OCI-LY3 (cell line): ENCODE measurements at regions not wholly inside any gene's neighbourhood (a gene's known extent, or its start where the extent isn't known, plus 50 kb on each side); places are given as distances from the start of the nearest gene placed in this dataset.

ENCODE experiments used
- H2AFZ ChIP-seq: fragments of 200-600, 300-600 bp; shearing (Covaris generic); 2 replicates; pipeline ENCODE4 v1.6.0; 2014; ENCODE audit warnings: antibody characterized with exemption, low read depth, low read length
- H3K27ac ChIP-seq: fragments of 200-600, 300-600 bp; sonication (generic); 2 replicates; pipeline ENCODE4 v1.5.1; 2014; ENCODE audit warnings: mild to moderate bottlenecking, low read length, moderate library complexity, mixed read lengths
- H3K27me3 ChIP-seq: fragments of 200-600, 300-600 bp; sonication (generic); 2 replicates; pipeline ENCODE4 v1.6.1; 2014; ENCODE audit warnings: low read depth, low read length, mixed read lengths
- H3K36me3 ChIP-seq: fragments of 200-600, 300-600 bp; sonication (generic); replicated peaks from 2 replicates; pipeline ENCODE3; 2014; ENCODE audit warnings: low read depth, low read length, mixed read lengths
- H3K4me1 ChIP-seq: fragments of 300-600, 200-600 bp; sonication (generic); 2 replicates; pipeline ENCODE4 v1.6.1; 2014; ENCODE audit warnings: low read length, mixed read lengths
- H3K4me2 ChIP-seq: fragments of 200-600, 300-600 bp; sonication (generic); 2 replicates; pipeline ENCODE4 v1.6.1; 2014; ENCODE audit warnings: low read length, mixed read lengths
- H3K4me3 ChIP-seq: fragments of 300-600, 200-600 bp; sonication (generic); 2 replicates; pipeline ENCODE4 v1.5.1; 2014; ENCODE audit warnings: antibody characterized with exemption, mild to moderate bottlenecking, low read length, moderate library complexity
- H3K79me2 ChIP-seq: fragments of 300-600, 200-600 bp; shearing (Covaris generic); 2 replicates; pipeline ENCODE4 v1.6.1; 2014; ENCODE audit warnings: mild to moderate bottlenecking, low read length, mixed read lengths
- H3K9ac ChIP-seq: fragments of 300-600, 200-600 bp; shearing (Covaris generic); 2 replicates; pipeline ENCODE4 v1.6.0; 2014; ENCODE audit warnings: mild to moderate bottlenecking, low read length, moderate library complexity
- H3K9me3 ChIP-seq: fragments of 200-600, 300-600 bp; shearing (Covaris generic); 2 replicates; pipeline ENCODE4 v1.6.1; 2014; ENCODE audit warnings: low read length, mixed read lengths; ENCODE audit not compliant: insufficient read depth
- H4K20me1 ChIP-seq: fragments of 200-600, 300-600 bp; sonication (generic); 2 replicates; pipeline ENCODE4 v1.6.1; 2016; ENCODE audit warnings: low read length, mixed read lengths; ENCODE audit not compliant: insufficient read depth
- CTCF ChIP-seq: fragments of 200-600, 300-600 bp; sonication (generic); IDR thresholded peaks from 2 replicates; pipeline ENCODE4 v1.5.1; 2014; ENCODE audit warnings: antibody characterized with exemption, low read length, low read depth
- EZH2phosphoT487 ChIP-seq: fragments of 200-600 bp; shearing (Covaris generic); IDR thresholded peaks from 2 replicates; pipeline ENCODE4 v1.6.1; 2018; ENCODE audit warnings: antibody characterized with exemption, mixed run types, low read depth

- Histone ChIP-seq H3K4me1 (no peaks in the 10 kb centered on the region), H4K20me1 (no peaks in the 10 kb centered on the region), H3K9ac (no peak overlapping the region)
These were observed 770.8 kb upstream of the MBL2 start for GRCh38 chr10:53543410-53543809.

GRCh38 chr10:53537508-53537907 lies 764.9 kb upstream of the MBL2 start:
- Histone ChIP-seq H3K4me2 (no peak overlapping the region), H4K20me1 (no peaks in the 10 kb centered on the region), H3K9ac (no peak overlapping the region), H3K27ac (no peak overlapping the region), H3K9me3 (no peaks in the 10 kb centered on the region), H3K4me1 (no peaks in the 10 kb centered on the region), H3K4me3 (no peak overlapping the region), H3K79me2 (no peaks in the 10 kb centered on the region), H2AFZ (no peak overlapping the region), H3K36me3 (no peaks in the 10 kb centered on the region), H3K27me3 (no peaks in the 10 kb centered on the region)
- no peak for TF ChIP-seq CTCF
- TF ChIP-seq EZH2phosphoT487: no peak

More at GRCh38 chr10:53543410-53543809, 770.8 kb upstream of the MBL2 start:
- Histone ChIP-seq H3K36me3 (no peaks in the 10 kb centered on the region), H3K9me3 (no peaks in the 10 kb centered on the region), H3K27me3 (no peaks in the 10 kb centered on the region), H3K4me2 (no peak overlapping the region), H2AFZ (no peak overlapping the region), H3K4me3 (no peak overlapping the region), H3K27ac (no peak overlapping the region), H3K79me2 (no peaks in the 10 kb centered on the region)
- TF ChIP-seq EZH2phosphoT487: no peak

GRCh38 chr10:53536322-53536721 lies 763.7 kb upstream of the MBL2 start:
- no peak overlapping the region for H2AFZ ChIP-seq
- H3K9ac ChIP-seq: no peak overlapping the region
- no peak overlapping the region for H3K27ac ChIP-seq
- H4K20me1 ChIP-seq: no peaks in the 10 kb centered on the region
- TF ChIP-seq EZH2phosphoT487: no peak
- TF ChIP-seq CTCF: no peak
- no peaks in the 10 kb centered on the region for H3K9me3 ChIP-seq
- no peak overlapping the region for H3K4me2 ChIP-seq
- H3K79me2 ChIP-seq: no peaks in the 10 kb centered on the region
- no peaks in the 10 kb centered on the region for H3K4me1 ChIP-seq
- H3K36me3 ChIP-seq: no peaks in the 10 kb centered on the region
- no peaks in the 10 kb centered on the region for H3K27me3 ChIP-seq
- no peak overlapping the region for H3K4me3 ChIP-seq

- Histone ChIP-seq H3K79me2 (no peaks in the 10 kb centered on the region), H4K20me1 (no peaks in the 10 kb centered on the region), H2AFZ (no peak overlapping the region), H3K27me3 (no peaks in the 10 kb centered on the region), H3K4me1 (no peaks in the 10 kb centered on the region), H3K9ac (no peak overlapping the region), H3K4me2 (no peak overlapping the region), H3K27ac (no peak overlapping the region), H3K36me3 (no peaks in the 10 kb centered on the region), H3K4me3 (no peak overlapping the region), H3K9me3 (no peaks in the 10 kb centered on the region)
- TF ChIP-seq EZH2phosphoT487 (no peak), CTCF (no peak)
These were observed 761.8 kb upstream of the MBL2 start for GRCh38 chr10:53534428-53534827.

GRCh38 chr10:53528974-53529373 lies 756.4 kb upstream of the MBL2 start:
- Histone ChIP-seq H3K9me3 (no peaks in the 10 kb centered on the region), H3K27ac (no peak overlapping the region), H3K27me3 (no peaks in the 10 kb centered on the region), H3K9ac (no peak overlapping the region), H3K79me2 (no peaks in the 10 kb centered on the region), H2AFZ (no peak overlapping the region), H3K4me2 (no peak overlapping the region), H3K4me1 (no peaks in the 10 kb centered on the region), H3K4me3 (no peak overlapping the region), H4K20me1 (no peaks in the 10 kb centered on the region), H3K36me3 (no peaks in the 10 kb centered on the region)
- TF ChIP-seq CTCF (no peak), EZH2phosphoT487 (no peak)
